ENCODE measurements at regions not wholly inside any gene's neighbourhood (a gene's known extent, or its start where the extent isn't known, plus 50 kb on each side); places are given as distances from the start of the nearest gene placed in this dataset.

DNA sequence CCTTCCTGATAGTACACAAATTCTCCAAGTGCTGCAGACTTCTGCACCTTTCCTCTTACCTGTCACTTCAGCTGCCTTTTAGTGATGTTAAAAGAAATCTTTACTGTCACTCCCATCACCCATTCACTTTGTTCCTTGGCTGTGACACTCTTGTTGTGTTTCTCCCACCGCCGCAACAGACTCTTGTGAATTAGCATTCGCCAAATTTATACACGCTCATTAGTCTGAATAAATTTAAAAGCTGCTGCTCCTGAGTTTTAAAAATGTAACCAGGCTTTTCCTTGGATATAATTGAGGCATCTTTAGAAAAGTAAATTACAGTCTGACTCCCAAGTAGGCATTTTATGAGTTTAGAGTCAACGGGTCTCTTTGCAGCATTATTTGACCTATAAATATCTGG lies 1197.9 kb downstream of the BCL11B start:
- intact Hi-C loops (cut with DNase I): no loop called here
- no peak for ATAC-seq
- DNase-seq (ENCODE audit: missing footprints): no peak

- ATAC-seq (no peak), DNase-seq (ENCODE audit: missing footprints) (no peak)
- intact Hi-C loops (cut with DNase I): no loop called here
These were observed 1194.8 kb downstream of the BCL11B start for GRCh38 chr14:98077176-98077575.

DNA sequence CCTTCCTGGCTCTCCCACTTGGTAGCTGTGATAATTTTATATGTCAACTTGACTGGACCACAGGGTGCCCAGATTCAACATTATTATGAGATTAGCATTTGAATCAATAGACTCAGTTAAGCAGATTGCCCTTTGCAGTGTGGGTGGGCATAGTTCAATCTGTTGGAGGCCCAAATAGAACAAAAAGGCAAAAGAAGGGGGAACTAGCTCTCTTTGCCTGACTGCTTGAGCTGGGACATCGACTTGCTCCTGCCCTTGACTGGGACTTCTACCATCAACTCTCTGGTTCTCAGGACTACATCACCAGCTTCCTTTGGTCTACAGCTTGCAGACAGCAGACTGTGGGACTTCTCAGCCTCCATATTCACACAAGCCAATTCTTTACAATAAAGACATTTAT lies 1189.2 kb downstream of the BCL11B start:
- ATAC-seq (no peak), DNase-seq (ENCODE audit: missing footprints) (no peak)
- intact Hi-C loops (cut with DNase I): no loop called here

GRCh38 chr14:98085751-98086150 lies 1186.2 kb downstream of the BCL11B start:
- intact Hi-C loops (cut with DNase I): no loop called here
- ATAC-seq (no peak), DNase-seq (ENCODE audit: missing footprints) (no peak)

DNA sequence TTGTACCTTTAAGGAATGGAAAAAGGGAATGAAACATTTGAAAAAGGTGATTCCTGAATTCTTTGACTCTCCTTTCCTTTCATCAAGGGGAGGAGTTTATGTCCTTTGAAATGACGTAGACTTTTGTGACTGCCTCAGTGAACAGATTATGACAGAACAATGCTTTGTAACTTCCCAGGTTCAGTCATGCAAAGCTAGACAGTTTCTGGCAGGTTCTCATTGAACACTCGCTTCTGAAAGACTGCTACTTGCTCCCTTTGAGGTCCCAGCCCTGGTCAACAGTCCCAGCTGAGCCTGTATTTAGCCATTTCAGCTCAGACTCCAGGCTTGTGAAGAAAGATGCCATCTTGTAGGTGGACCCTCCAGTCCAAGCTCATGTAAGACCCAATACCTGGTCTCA lies 1178.9 kb downstream of the BCL11B start:
- DNase-seq (ENCODE audit: missing footprints) (no peak), ATAC-seq (no peak)
- intact Hi-C loops (cut with DNase I): no loop called here

DNA sequence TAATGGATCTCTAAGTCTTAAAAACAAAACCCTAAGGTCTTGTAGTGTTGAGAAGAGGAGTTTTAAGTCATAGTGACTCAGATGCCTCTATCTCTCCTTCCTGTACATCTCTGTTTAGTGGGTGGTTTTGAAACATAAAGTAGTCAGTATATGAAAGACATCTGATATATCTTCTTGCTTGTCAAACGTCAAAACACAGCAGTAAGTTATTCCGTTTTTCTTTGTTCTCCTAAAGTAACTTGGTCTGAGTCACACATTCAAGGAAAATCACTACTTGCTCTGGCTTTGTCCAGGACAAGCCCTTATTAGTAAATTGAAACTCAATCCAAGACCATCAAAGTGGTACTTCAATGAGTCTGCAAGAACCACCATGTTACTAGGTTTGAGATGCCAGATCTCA lies 1172.5 kb downstream of the BCL11B start:
- ATAC-seq (no peak), DNase-seq (ENCODE audit: missing footprints) (no peak)
- intact Hi-C loops (cut with DNase I): no loop called here

- DNase-seq (ENCODE audit: missing footprints) (no peak), ATAC-seq (no peak)
- intact Hi-C loops (cut with DNase I): no loop called here
These were observed 1170.7 kb downstream of the BCL11B start for GRCh38 chr14:98101323-98101722.

- intact Hi-C loops (cut with DNase I): no loop called here
- ATAC-seq (no peak), DNase-seq (ENCODE audit: missing footprints) (no peak)
These were observed 1168.3 kb downstream of the BCL11B start for GRCh38 chr14:98103705-98104104.

DNA sequence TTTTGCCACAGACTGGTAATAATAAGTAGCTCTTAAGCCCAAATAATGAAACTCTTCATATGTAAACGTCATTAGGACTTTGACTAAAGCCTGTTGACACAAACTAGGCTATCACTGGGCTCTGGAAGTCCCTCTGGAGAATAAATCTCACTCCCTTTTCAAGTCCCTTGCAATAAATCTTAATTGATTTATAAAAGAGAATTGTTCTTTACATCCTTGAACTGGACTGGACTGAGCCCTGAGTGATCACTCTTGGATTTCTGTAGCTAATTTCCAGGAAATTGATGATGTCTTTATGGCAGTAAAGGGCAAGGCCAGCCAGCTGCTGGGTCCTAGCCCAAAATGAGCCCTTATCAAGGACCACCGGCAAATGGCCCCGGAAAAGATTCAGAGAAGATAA lies 1162.7 kb downstream of the BCL11B start:
- ATAC-seq: no peak
- DNase-seq (ENCODE audit: missing footprints): no peak
- intact Hi-C loops (cut with DNase I): no loop called here

- ATAC-seq (no peak), DNase-seq (ENCODE audit: missing footprints) (no peak)
- intact Hi-C loops (cut with DNase I): no loop called here
These were observed 1159.7 kb downstream of the BCL11B start for GRCh38 chr14:98112194-98112780.

DNA sequence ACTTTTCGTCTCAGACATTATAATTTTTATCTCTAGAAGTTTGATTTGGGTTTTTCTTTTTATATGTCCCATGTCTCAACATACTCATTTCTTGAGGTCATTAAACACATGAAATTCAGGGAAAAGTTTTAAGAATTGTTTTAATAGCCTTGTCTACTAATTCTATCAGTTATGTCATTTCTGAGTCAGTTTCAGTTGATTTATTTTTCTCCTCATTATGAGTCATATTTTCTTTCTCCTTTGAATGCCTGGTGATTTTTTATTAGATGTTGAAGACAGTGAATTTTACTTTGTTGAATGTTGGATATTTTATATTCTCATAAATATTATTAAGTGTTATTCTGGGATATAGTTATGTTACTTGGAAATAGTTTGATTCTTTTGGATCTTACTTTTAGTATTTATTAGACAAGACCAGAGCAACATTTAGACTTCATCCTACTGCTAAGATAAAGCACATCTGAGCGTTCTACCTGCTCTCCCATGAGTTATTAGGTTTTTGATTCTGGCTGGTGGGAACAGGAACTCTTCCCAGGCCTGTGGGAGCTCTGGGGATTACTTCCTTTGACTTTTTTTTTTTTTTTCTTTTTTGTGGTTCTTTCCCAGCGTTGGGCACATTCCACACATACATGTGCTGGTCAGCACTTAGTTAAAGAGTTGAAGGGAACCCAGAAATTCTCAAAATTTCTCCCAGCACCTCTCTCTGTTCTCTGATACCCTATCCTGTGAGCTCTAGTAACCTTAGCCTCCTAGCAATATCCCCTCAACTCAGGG lies 1157.7 kb downstream of the BCL11B start:
- intact Hi-C loops (cut with DNase I): no loop called here
- ATAC-seq (no peak), DNase-seq (ENCODE audit: missing footprints) (no peak)

GRCh38 chr14:98114946-98115345 lies 1157.1 kb downstream of the BCL11B start:
- ATAC-seq: no peak
- intact Hi-C loops (cut with DNase I): no loop called here
- no peak for DNase-seq (ENCODE audit: missing footprints)

GRCh38 chr14:98118749-98119148 lies 1153.2 kb downstream of the BCL11B start:
- DNase-seq (ENCODE audit: missing footprints): no peak
- intact Hi-C loops (cut with DNase I): no loop called here
- ATAC-seq: no peak

DNA sequence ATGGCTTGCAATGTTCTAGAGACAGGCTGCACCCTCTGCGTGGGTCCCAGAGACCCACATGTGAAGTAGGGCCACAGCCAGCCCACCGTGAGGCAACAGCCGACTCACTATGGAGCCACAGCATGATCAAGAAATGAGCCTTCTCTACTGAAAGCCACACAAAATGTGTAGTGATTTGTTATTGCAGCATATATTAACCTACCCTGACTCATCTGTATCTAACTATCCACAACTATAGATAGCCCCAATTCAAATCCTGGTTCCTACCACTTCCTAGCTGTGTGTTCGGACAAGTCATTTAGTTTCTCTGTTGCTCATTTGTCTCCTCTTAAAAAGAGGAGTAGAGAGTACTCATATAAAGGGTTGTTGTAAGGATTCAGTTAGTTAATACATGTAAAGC lies 1152.3 kb downstream of the BCL11B start:
- no peak for DNase-seq (ENCODE audit: missing footprints)
- ATAC-seq: no peak
- intact Hi-C loops (cut with DNase I): no loop called here

DNA sequence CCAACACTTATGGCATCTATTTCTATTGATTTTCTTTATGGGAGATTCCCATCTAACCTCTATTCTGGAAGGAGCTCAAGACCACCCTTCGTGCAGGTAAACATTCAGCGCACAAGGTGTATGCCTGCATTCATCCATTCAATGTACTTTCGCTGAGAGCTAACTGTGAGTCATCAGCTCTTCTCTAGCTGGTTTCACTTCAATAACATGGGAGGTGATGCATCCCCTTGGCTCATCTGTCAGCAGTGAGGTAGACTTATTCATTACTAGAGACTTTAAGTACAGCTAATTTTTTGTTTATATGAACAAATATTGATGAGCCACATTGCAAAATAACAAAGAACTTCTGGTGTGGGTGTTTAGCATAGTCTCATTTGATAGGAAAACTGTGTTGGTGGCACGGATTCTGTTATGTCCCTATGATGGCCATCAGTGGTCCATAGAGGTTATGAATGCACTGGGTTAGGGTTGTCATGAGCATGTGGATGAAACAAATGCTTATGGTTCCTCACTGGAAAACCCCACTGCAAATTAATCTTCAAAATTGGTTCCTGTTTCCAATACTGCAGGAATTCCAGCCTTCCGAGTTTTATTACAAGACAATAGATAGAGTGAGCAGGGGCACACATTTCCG lies 1151.0 kb downstream of the BCL11B start:
- no peak for DNase-seq (ENCODE audit: missing footprints)
- no peak for ATAC-seq
- intact Hi-C loops (cut with DNase I): no loop called here

GRCh38 chr14:98122527-98122926 lies 1149.5 kb downstream of the BCL11B start:
- intact Hi-C loops (cut with DNase I): no loop called here
- DNase-seq (ENCODE audit: missing footprints) (no peak), ATAC-seq (no peak)

DNA sequence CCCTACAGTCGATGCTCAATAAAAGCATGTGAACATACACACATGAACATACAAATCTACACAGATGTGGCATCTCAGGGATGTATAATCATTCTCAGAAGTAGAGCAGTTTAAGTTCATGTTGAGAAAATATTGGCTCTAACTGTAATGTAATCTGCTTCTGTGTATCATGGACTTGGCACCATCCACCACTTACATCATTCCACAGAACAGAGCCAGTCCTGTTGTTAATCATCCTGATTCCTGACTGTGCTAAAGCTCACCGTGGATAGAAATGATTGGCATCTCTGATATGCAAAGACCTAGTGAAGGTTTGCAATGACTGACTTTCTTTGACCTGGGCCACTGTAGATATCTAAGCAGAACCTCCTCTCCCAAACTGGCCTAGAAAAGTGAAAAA lies 1141.3 kb downstream of the BCL11B start:
- ATAC-seq (no peak), DNase-seq (ENCODE audit: missing footprints) (no peak)
- intact Hi-C loops (cut with DNase I): no loop called here

- intact Hi-C loops (cut with DNase I): no loop called here
- ATAC-seq: no peak
- DNase-seq (ENCODE audit: missing footprints): no peak
These were observed 1140.6 kb downstream of the BCL11B start for GRCh38 chr14:98131406-98131805.

DNA sequence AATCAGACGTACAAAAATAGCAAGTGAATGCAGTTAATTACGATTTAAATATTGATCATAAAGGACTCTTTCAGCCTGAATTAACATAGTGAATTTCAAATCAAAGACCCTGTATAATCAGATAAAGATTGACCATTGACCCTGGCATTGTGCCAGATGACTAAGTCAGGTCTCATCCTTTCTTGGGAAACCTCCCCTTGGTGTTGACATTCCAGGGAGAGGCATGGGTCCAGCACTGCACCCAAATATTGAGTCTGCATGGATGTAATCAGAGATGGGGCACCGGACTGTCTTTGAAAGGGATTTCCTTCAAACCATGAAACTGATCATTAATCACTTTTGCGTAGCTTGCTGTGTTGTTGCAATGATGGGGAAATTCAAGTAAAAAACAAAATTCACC lies 1138.2 kb downstream of the BCL11B start:
- DNase-seq (ENCODE audit: missing footprints) (no peak), ATAC-seq (no peak)
- intact Hi-C loops (cut with DNase I): no loop called here

GRCh38 chr14:98136012-98136789 lies 1135.8 kb downstream of the BCL11B start:
- intact Hi-C loops (cut with DNase I): no loop called here
- no peak for ATAC-seq
- DNase-seq (ENCODE audit: missing footprints): no peak

Measured in Right ventricle myocardium inferior (tissue), 1 donor.